PC-9 (cell line): ENCODE measurements at regions not wholly inside any gene's neighbourhood (a gene's known extent, or its start where the extent isn't known, plus 50 kb on each side); places are given as distances from the start of the nearest gene placed in this dataset.

Experiments
- BruUV-seq: library from RNA; stranded (reverse); fragments of 400-500 nt; replicated peaks from 2 replicates; lab custom pipeline; 2021; lab: Mats Ljungman, UMichigan
- CTCF ChIA-PET: fragments of 300-600 bp; sonication (Branson Sonifier 250); formaldehyde crosslinking; loops from one replicate; lab custom pipeline; 2022; ENCODE audit warnings: antibody characterized with exemption; lab: Charles Lee
- POLR2A ChIA-PET: fragments of 300-600 bp; sonication (Branson Sonifier 250); formaldehyde crosslinking; loops from one replicate; lab custom pipeline; 2022; ENCODE audit warnings: antibody characterized with exemption; ENCODE audit not compliant: unreplicated experiment; lab: Charles Lee
- DNase-seq, 2 experiments: peaks; one replicate each; pipeline versions ENCODE4 v3.0.0 to v3.0.0-alpha.2; 2015 to 2022; ENCODE audit warnings: mixed read lengths in 1 of 2
- H2AFZ ChIP-seq: fragments of 200-600 bp; sonication (generic); 2 replicates; pipeline ENCODE4 v1.8.1; 2017; ENCODE audit warnings: antibody characterized with exemption
- H3F3A ChIP-seq: fragments of 200-600 bp; sonication (generic); 2 replicates; pipeline ENCODE4 v1.8.1; 2017; ENCODE audit warnings: antibody characterized with exemption, mild to moderate bottlenecking, low read depth; ENCODE audit not compliant: insufficient read depth
- H3K27ac ChIP-seq: fragments of 200-600 bp; sonication (generic); 2 replicates; pipeline ENCODE4 v1.6.1; 2016; ENCODE audit warnings: mixed run types
- H3K27me3 ChIP-seq: fragments of 200-600 bp; sonication (generic); 2 replicates; pipeline ENCODE4 v1.6.1; 2016; ENCODE audit warnings: low read depth, mixed run types; ENCODE audit not compliant: insufficient read depth
- H3K36me3 ChIP-seq: fragments of 200-600 bp; sonication (generic); 2 replicates; pipeline ENCODE4 v1.6.1; 2016; ENCODE audit warnings: low read depth, mixed run types
- H3K4me1 ChIP-seq: fragments of 200-600 bp; sonication (generic); replicated peaks from 2 replicates; pipeline ENCODE4 v1.6.1; 2016; ENCODE audit warnings: mixed run types; ENCODE audit not compliant: insufficient read depth
- H3K4me2 ChIP-seq: fragments of 200-600 bp; sonication (generic); 2 replicates; pipeline ENCODE4 v1.6.1; 2017; ENCODE audit warnings: mixed run types
- H3K4me3 ChIP-seq: fragments of 200-600 bp; sonication (generic); 2 replicates; pipeline ENCODE4 v1.6.1; 2016; ENCODE audit warnings: mixed run types
- H3K79me2 ChIP-seq: fragments of 200-600 bp; sonication (generic); 2 replicates; pipeline ENCODE4 v1.6.1; 2017; ENCODE audit warnings: low read depth, mixed run types
- H3K9me2 ChIP-seq: fragments of 200-600 bp; sonication (generic); 2 replicates; pipeline ENCODE4 v1.8.1; 2017; ENCODE audit warnings: mild to moderate bottlenecking; ENCODE audit not compliant: insufficient read depth
- H3K9me3 ChIP-seq: fragments of 200-600 bp; sonication (generic); 2 replicates; pipeline ENCODE4 v1.8.1; 2016; ENCODE audit warnings: low read depth; ENCODE audit not compliant: insufficient read depth
- H4K20me1 ChIP-seq: fragments of 200-600 bp; sonication (generic); 2 replicates; pipeline ENCODE4 v1.8.1; 2017; ENCODE audit not compliant: insufficient read depth
- EZH2 ChIP-seq: fragments of 200-600 bp; sonication (generic); IDR thresholded peaks from 2 replicates; pipeline ENCODE4 v1.8.0; 2017; ENCODE audit warnings: antibody characterized with exemption, low read depth
- intact Hi-C: fragments of 100-400 bp; cut with micrococcal nuclease; formaldehyde crosslinking; loops from one replicate; pipeline ENCODE4 v1.10.0; 2022; ENCODE audit not compliant: unreplicated experiment
- TF ChIP-seq, protein P1 (sequence below): fragments of 200-600 bp; sonication (generic); conservative IDR thresholded peaks from 2 replicates; pipeline ENCODE4 v1.6.1; 2017; ENCODE audit warnings: mixed run types, antibody characterized with exemption, mild to moderate bottlenecking, moderate library complexity

DNA sequence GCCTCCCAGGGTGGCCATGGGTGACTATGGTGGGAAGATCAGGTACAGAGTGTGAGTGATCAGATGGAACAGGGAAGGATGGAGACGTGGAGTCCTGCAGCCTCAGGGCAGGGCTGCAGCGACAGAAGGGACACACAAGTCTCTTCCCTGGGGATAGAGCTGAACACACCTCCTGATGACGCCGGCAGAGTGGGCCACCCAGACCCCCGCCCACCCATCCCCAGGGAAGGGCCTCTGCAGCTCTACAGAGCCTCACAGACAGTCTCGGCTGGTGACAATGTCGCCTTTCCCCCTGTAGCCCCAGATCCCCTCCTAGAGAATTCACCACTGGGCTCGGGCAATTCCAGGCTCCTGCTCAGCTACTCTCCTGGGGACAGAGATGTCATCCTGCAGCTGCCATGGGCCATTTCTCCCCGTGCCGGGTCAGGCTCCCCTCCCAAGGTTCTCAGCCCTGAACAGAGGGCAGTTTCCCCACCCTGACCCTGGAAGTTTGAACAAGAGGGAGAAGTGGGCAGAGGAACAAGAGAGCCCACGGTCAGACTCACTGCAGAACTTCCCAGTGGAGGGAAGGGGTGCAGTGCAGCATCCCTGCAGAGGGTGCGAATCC is 115.7 kb downstream of the NCOR2 start:
- Histone ChIP-seq H2AFZ (no peak overlapping the region), H3K4me2 (no peak overlapping the region), H3K4me3 (no peak overlapping the region), H3K36me3 (no peaks in the 10 kb centered on the region), H3K4me1 (peaks cover 32% of the 10 kb centered on the region), H3F3A (peaks cover 31% of the 10 kb centered on the region), H4K20me1 (no peaks in the 10 kb centered on the region; the same call in 1 of the 2 replicates), H3K27me3 (no peaks in the 10 kb centered on the region), H3K9me3 (no peaks in the 10 kb centered on the region), H3K9me2 (no peaks in the 10 kb centered on the region), H3K27ac (no peak overlapping the region), H3K79me2 (peaks cover 31% of the 10 kb centered on the region)
- DNase-seq, result no peak
- intact Hi-C loops, result loop anchor here (2.0 to 5.0 kb wide), 3 partner anchors 57 to 116 kb away; partner anchors contain the start of gene NCOR2
- POLR2A ChIA-PET, result no interaction called here
- CTCF ChIA-PET, result no interaction called here
- no TSS peak for BruUV-seq
- no peak for TF ChIP-seq EZH2
- TF ChIP-seq, protein P1, sequence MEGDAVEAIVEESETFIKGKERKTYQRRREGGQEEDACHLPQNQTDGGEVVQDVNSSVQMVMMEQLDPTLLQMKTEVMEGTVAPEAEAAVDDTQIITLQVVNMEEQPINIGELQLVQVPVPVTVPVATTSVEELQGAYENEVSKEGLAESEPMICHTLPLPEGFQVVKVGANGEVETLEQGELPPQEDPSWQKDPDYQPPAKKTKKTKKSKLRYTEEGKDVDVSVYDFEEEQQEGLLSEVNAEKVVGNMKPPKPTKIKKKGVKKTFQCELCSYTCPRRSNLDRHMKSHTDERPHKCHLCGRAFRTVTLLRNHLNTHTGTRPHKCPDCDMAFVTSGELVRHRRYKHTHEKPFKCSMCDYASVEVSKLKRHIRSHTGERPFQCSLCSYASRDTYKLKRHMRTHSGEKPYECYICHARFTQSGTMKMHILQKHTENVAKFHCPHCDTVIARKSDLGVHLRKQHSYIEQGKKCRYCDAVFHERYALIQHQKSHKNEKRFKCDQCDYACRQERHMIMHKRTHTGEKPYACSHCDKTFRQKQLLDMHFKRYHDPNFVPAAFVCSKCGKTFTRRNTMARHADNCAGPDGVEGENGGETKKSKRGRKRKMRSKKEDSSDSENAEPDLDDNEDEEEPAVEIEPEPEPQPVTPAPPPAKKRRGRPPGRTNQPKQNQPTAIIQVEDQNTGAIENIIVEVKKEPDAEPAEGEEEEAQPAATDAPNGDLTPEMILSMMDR, result no peak

DNA sequence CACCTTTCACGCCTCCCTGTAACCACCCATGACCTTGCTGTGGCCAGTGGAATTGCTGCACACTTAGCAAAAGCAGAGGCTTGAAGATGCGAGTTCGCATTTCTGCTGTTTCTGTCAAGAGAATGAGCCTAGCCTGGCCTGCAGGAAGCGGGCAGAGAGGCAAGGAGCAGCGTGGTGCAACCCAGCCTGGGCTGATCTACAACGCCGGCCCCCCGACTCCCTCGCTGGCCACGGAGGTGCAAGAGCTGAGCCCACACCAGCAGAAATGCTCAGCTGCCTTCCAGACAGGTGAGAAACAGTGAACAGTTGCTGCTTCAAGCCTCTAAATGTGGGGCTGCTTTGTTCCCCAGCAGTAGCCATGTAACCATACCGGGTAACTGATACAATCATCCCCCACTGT is 116.4 kb downstream of the NCOR2 start:
- Histone ChIP-seq H3K9me3 (no peaks in the 10 kb centered on the region), H3K4me3 (no peak overlapping the region), H4K20me1 (no peaks in the 10 kb centered on the region; the same call in 1 of the 2 replicates), H3F3A (peaks cover 35% of the 10 kb centered on the region), H2AFZ (no peak overlapping the region), H3K36me3 (no peaks in the 10 kb centered on the region), H3K4me2 (no peak overlapping the region), H3K79me2 (peaks cover 31% of the 10 kb centered on the region), H3K27me3 (no peaks in the 10 kb centered on the region), H3K4me1 (peaks cover 32% of the 10 kb centered on the region), H3K27ac (no peak overlapping the region), H3K9me2 (no peaks in the 10 kb centered on the region)
- POLR2A ChIA-PET, result no interaction called here
- BruUV-seq, result no TSS peak
- no peak for TF ChIP-seq EZH2
- TF ChIP-seq, protein P1, result no peak
- intact Hi-C loops, result loop anchor here (5.0 kb wide), 1 partner anchor 116 kb away; the partner anchor contains the start of gene NCOR2
- CTCF ChIA-PET, result interaction anchor here (0.5 kb wide), 1 partner anchor 396 kb away, joined by 3 read pairs; no protein-coding TSS in a partner anchor
- no peak for DNase-seq

- H3K9me2 ChIP-seq, result no peaks in the 10 kb centered on the region
- DNase-seq, result no peak
- no peak overlapping the region for H3K27ac ChIP-seq
- intact Hi-C loops, result loop anchor here (5.0 kb wide), 1 partner anchor 117 kb away; the partner anchor contains the start of gene NCOR2
- H3K36me3 ChIP-seq, result no peaks in the 10 kb centered on the region
- no peaks in the 10 kb centered on the region for H3K9me3 ChIP-seq
- no TSS peak for BruUV-seq
- TF ChIP-seq, protein P1, result no peak
- no peak for TF ChIP-seq EZH2
- POLR2A ChIA-PET, result no interaction called here
- H3F3A ChIP-seq, result peaks cover 35% of the 10 kb centered on the region
- H3K4me1 ChIP-seq, result peaks cover 32% of the 10 kb centered on the region
- peaks cover 31% of the 10 kb centered on the region for H3K79me2 ChIP-seq
- CTCF ChIA-PET, result interaction anchor here (0.5 kb wide), 1 partner anchor 395 kb away, joined by 3 read pairs; no protein-coding TSS in a partner anchor
- no peak overlapping the region for H3K4me3 ChIP-seq
- no peak overlapping the region for H2AFZ ChIP-seq
- no peak overlapping the region for H3K4me2 ChIP-seq
- no peaks in the 10 kb centered on the region for H3K27me3 ChIP-seq
- H4K20me1 ChIP-seq, result no peaks in the 10 kb centered on the region; the same call in 1 of the 2 replicates
These were observed 117.0 kb downstream of the NCOR2 start for GRCh38 chr12:124450376-124450750.
